ENCODE measurements at regions not wholly inside any gene's neighbourhood (a gene's known extent, or its start where the extent isn't known, plus 50 kb on each side); places are given as distances from the start of the nearest gene placed in this dataset.

- DNase-seq (ENCODE audit: low spot score) (no peak), ATAC-seq (ENCODE audit: low FRiP score) (no peak)
- no peak for TF ChIP-seq CTCF (IDR thresholded peaks at IDR 0.05)
Measured at GRCh38 chr5:84494453-84494852, 109.8 kb upstream of the EDIL3 start.

GRCh38 chr5:84487963-84488362 is 103.3 kb upstream of the EDIL3 start:
- no peak for TF ChIP-seq CTCF (IDR thresholded peaks at IDR 0.05)
- ATAC-seq (ENCODE audit: low FRiP score) = no peak
- DNase-seq (ENCODE audit: low spot score) = no peak

- TF ChIP-seq CTCF (IDR thresholded peaks at IDR 0.05) = no peak
- DNase-seq (ENCODE audit: low spot score) (no peak), ATAC-seq (ENCODE audit: low FRiP score) (no peak)
Measured at GRCh38 chr5:84480873-84481637, 96.4 kb upstream of the EDIL3 start.

GRCh38 chr5:84478603-84479002 is 93.9 kb upstream of the EDIL3 start:
- no peak for DNase-seq (ENCODE audit: low spot score)
- TF ChIP-seq CTCF (IDR thresholded peaks at IDR 0.05) = no peak
- no peak for ATAC-seq (ENCODE audit: low FRiP score)

GRCh38 chr5:84477485-84477884 is 92.8 kb upstream of the EDIL3 start:
- ATAC-seq (ENCODE audit: low FRiP score) (no peak), DNase-seq (ENCODE audit: low spot score) (no peak)
- no peak for TF ChIP-seq CTCF (IDR thresholded peaks at IDR 0.05)

- no peak for TF ChIP-seq CTCF (IDR thresholded peaks at IDR 0.05)
- ATAC-seq (ENCODE audit: low FRiP score) = no peak
- DNase-seq (ENCODE audit: low spot score) = no peak
Measured at GRCh38 chr5:84474126-84474525, 89.4 kb upstream of the EDIL3 start.

- DNase-seq (ENCODE audit: low spot score) = no peak
- TF ChIP-seq CTCF (IDR thresholded peaks at IDR 0.05) = no peak
- no peak for ATAC-seq (ENCODE audit: low FRiP score)
Measured at GRCh38 chr5:84453405-84453804, 68.7 kb upstream of the EDIL3 start.

Data from omental fat pad (tissue), 3 donors.